ENCODE measurements at regions not wholly inside any gene's neighbourhood (a gene's known extent, or its start where the extent isn't known, plus 50 kb on each side); places are given as distances from the start of the nearest gene placed in this dataset.

DNA sequence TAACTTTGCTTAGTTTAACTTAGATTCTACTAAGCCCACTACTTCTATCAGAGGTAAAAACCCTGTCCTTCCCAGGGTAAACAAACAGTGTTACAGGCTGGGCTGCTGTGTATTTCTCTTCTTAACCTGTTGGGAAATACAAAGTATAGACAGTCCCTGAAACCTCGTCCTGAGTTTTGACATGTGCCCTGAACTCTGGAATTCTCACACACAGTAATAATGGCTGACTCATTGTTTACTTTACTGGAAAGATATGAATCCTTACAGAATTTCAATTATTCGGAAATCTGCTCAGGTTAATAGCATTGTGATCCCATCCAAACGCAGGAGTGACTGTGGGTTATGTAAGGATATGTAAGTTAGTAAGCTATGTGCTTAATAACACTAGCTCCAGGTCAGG is 199.1 kb downstream of the TMEM114 start:
- Mint-ChIP-seq H3K27me3 (ENCODE audit: insufficient read depth) (peaks cover 11% of the 10 kb centered on the region), H3K4me3 (no peak overlapping the region), H3K36me3 (ENCODE audit: low read depth) (no peaks in the 10 kb centered on the region), H3K9me3 (no peaks in the 10 kb centered on the region), H3K27ac (no peak overlapping the region), H3K4me1 (no peaks in the 10 kb centered on the region)
- H3K36me3 ChIP-seq (ENCODE audit: control insufficient read depth, insufficient read depth, low read length): no peaks in the 10 kb centered on the region
- peaks cover 6% of the 10 kb centered on the region for H3K27me3 ChIP-seq (ENCODE audit: control insufficient read depth, insufficient read depth, low read length, poor library complexity, severe bottlenecking)
- TF ChIP-seq, protein P1, sequence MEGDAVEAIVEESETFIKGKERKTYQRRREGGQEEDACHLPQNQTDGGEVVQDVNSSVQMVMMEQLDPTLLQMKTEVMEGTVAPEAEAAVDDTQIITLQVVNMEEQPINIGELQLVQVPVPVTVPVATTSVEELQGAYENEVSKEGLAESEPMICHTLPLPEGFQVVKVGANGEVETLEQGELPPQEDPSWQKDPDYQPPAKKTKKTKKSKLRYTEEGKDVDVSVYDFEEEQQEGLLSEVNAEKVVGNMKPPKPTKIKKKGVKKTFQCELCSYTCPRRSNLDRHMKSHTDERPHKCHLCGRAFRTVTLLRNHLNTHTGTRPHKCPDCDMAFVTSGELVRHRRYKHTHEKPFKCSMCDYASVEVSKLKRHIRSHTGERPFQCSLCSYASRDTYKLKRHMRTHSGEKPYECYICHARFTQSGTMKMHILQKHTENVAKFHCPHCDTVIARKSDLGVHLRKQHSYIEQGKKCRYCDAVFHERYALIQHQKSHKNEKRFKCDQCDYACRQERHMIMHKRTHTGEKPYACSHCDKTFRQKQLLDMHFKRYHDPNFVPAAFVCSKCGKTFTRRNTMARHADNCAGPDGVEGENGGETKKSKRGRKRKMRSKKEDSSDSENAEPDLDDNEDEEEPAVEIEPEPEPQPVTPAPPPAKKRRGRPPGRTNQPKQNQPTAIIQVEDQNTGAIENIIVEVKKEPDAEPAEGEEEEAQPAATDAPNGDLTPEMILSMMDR (conservative IDR thresholded peaks at IDR 0.05): no peak
- DNase-seq: no peak
- H3K4me3 ChIP-seq (ENCODE audit: low read length): no peak overlapping the region
- no peaks in the 10 kb centered on the region for H3K9me3 ChIP-seq (ENCODE audit: control insufficient read depth, low read length)
- no peak overlapping the region for H3K27ac ChIP-seq (ENCODE audit: low read depth, low read length)
- H3K9ac ChIP-seq (ENCODE audit: extremely low read depth, low read length, poor library complexity, severe bottlenecking): no peak overlapping the region
- 82 to 100% methylated on average over 2 to 3 of the region's 3 CpGs for WGBS, 2 experiments (ENCODE audit: insufficient coverage in 1 of 2, insufficient read length in 1 of 2)
- H3K4me1 ChIP-seq (ENCODE audit: control insufficient read depth, insufficient read depth, low read length): no peaks in the 10 kb centered on the region

DNA sequence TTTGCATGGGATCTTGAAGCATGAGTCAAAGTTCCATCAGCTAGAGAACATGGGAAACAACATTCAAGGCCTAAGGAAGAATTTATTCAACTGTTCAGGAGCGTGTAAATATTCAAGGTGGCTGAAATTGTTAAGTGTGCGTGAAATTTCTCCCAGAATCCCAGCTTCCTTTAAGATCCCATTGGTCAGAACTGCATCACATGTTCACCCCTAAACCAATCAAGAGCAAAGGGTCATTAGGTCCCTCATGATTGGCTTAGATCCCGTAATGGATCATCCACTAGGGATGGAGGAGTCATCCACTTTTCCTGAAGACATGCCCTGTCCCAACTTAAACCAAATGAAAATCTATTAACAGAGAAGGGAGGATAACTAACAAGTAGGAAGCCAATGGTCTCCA is 201.6 kb downstream of the TMEM114 start:
- Mint-ChIP-seq H3K4me3 (no peak overlapping the region), H3K4me1 (no peaks in the 10 kb centered on the region), H3K36me3 (ENCODE audit: low read depth) (no peaks in the 10 kb centered on the region), H3K9me3 (no peaks in the 10 kb centered on the region), H3K27ac (no peak overlapping the region), H3K27me3 (ENCODE audit: insufficient read depth) (peaks cover 13% of the 10 kb centered on the region)
- Histone ChIP-seq H3K4me3 (ENCODE audit: low read length) (no peak overlapping the region), H3K9ac (ENCODE audit: extremely low read depth, low read length, poor library complexity, severe bottlenecking) (no peak overlapping the region), H3K4me1 (ENCODE audit: control insufficient read depth, insufficient read depth, low read length) (no peaks in the 10 kb centered on the region), H3K36me3 (ENCODE audit: control insufficient read depth, insufficient read depth, low read length) (no peaks in the 10 kb centered on the region), H3K27me3 (ENCODE audit: control insufficient read depth, insufficient read depth, low read length, poor library complexity, severe bottlenecking) (peaks cover 18% of the 10 kb centered on the region), H3K9me3 (ENCODE audit: control insufficient read depth, low read length) (no peaks in the 10 kb centered on the region), H3K27ac (ENCODE audit: low read depth, low read length) (no peak overlapping the region)
- 75 to 97% methylated on average over 2 to 3 of the region's 3 CpGs for WGBS, 2 experiments (ENCODE audit: insufficient coverage in 1 of 2, insufficient read length in 1 of 2)
- no peak for DNase-seq
- TF ChIP-seq, protein P1 (conservative IDR thresholded peaks at IDR 0.05): no peak

DNA sequence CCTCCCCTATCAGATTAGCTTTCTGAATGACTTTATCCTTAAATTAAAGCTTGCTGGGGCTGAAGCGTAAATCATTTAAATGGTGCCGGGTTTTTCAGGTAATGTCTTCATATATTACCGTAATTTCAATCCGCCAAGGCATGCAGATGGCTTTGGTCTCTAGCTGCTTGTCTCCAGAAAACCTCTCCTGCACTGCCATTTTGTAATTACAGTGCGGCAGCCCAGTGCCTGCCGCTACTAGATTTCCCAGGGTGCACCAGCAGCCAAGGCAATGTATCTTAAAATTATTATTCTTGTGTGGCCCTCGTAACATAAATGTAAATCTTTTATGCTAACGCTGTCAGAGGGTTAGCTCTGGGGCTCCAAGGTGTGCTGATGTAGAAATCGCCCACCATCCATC is 208.5 kb downstream of the TMEM114 start:
- H3K27ac ChIP-seq (ENCODE audit: low read depth, low read length): no peak overlapping the region
- no peak overlapping the region for H3K9ac ChIP-seq (ENCODE audit: extremely low read depth, low read length, poor library complexity, severe bottlenecking)
- Mint-ChIP-seq H3K4me3 (no peak overlapping the region), H3K4me1 (peaks cover 35% of the 10 kb centered on the region), H3K27me3 (ENCODE audit: insufficient read depth) (peaks cover 10% of the 10 kb centered on the region), H3K9me3 (peaks cover 10% of the 10 kb centered on the region), H3K27ac (no peak overlapping the region), H3K36me3 (ENCODE audit: low read depth) (peaks cover 3% of the 10 kb centered on the region)
- peak overlapping the region; percentile 48 for H3K4me3 ChIP-seq (ENCODE audit: low read length)
- 86 to 88% methylated on average over 8 to 9 of the region's 9 CpGs for WGBS, 2 experiments (ENCODE audit: insufficient coverage in 1 of 2, insufficient read length in 1 of 2)
- TF ChIP-seq, protein P1 (conservative IDR thresholded peaks at IDR 0.05): no peak
- no peaks in the 10 kb centered on the region for H3K9me3 ChIP-seq (ENCODE audit: control insufficient read depth, low read length)
- DNase-seq: no peak
- peaks cover 11% of the 10 kb centered on the region for H3K4me1 ChIP-seq (ENCODE audit: control insufficient read depth, insufficient read depth, low read length)
- no peaks in the 10 kb centered on the region for H3K36me3 ChIP-seq (ENCODE audit: control insufficient read depth, insufficient read depth, low read length)
- H3K27me3 ChIP-seq (ENCODE audit: control insufficient read depth, insufficient read depth, low read length, poor library complexity, severe bottlenecking): peaks cover 13% of the 10 kb centered on the region

All from endodermal cell (in vitro differentiated cells).